ENCODE measurements at regions not wholly inside any gene's neighbourhood (a gene's known extent, or its start where the extent isn't known, plus 50 kb on each side); places are given as distances from the start of the nearest gene placed in this dataset.
"Not testable (repeated sequence)": the region's sequence is repeated elsewhere in the genome, so short reads cannot be mapped to it uniquely, and the experiment has no call there.

DNA sequence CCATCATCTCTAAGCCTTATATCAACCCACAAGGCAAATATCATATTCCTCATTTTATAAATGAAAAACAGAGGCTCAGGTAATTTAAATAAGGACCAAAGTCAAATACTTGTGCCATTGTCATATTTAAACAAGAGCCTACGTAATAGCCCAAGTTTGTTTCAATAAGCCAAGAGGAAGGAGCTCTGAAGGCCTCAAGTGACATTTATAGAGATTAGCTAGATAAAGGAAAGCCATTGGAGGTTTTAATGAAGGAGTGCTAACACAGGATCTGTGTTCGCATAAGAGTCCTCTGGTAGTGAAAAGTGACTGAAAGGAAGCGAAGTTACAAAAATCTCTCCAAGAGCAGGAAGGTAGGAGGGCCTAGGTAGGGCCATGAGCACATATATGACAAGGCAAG lies 384.9 kb upstream of the NOCT start:
- H3K4me3 ChIP-seq (ENCODE audit: control insufficient read depth, low read depth, low read length), result no peak overlapping the region
- DNase-seq (ENCODE audit: low read depth), result no peak
- TF ChIP-seq, protein P1, sequence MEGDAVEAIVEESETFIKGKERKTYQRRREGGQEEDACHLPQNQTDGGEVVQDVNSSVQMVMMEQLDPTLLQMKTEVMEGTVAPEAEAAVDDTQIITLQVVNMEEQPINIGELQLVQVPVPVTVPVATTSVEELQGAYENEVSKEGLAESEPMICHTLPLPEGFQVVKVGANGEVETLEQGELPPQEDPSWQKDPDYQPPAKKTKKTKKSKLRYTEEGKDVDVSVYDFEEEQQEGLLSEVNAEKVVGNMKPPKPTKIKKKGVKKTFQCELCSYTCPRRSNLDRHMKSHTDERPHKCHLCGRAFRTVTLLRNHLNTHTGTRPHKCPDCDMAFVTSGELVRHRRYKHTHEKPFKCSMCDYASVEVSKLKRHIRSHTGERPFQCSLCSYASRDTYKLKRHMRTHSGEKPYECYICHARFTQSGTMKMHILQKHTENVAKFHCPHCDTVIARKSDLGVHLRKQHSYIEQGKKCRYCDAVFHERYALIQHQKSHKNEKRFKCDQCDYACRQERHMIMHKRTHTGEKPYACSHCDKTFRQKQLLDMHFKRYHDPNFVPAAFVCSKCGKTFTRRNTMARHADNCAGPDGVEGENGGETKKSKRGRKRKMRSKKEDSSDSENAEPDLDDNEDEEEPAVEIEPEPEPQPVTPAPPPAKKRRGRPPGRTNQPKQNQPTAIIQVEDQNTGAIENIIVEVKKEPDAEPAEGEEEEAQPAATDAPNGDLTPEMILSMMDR (conservative IDR thresholded peaks at IDR 0.05; ENCODE audit: control insufficient read depth, insufficient read depth, low read depth, low read length), result no peak

- no peak for DNase-seq (ENCODE audit: low read depth)
- no peak overlapping the region for H3K4me3 ChIP-seq (ENCODE audit: control insufficient read depth, low read depth, low read length)
- TF ChIP-seq, protein P1 (conservative IDR thresholded peaks at IDR 0.05; ENCODE audit: control insufficient read depth, insufficient read depth, low read depth, low read length), result no peak
Measured at GRCh38 chr4:138629669-138630068, 385.9 kb upstream of the NOCT start.

- H3K4me3 ChIP-seq (ENCODE audit: control insufficient read depth, low read depth, low read length), result no peak overlapping the region
- peak; percentile 58 for DNase-seq (ENCODE audit: low read depth)
- TF ChIP-seq, protein P1 (conservative IDR thresholded peaks at IDR 0.05; ENCODE audit: control insufficient read depth, insufficient read depth, low read depth, low read length), result no peak
Measured at GRCh38 chr4:138627096-138627495, 384.9 kb upstream of the SLC7A11 start.

DNA sequence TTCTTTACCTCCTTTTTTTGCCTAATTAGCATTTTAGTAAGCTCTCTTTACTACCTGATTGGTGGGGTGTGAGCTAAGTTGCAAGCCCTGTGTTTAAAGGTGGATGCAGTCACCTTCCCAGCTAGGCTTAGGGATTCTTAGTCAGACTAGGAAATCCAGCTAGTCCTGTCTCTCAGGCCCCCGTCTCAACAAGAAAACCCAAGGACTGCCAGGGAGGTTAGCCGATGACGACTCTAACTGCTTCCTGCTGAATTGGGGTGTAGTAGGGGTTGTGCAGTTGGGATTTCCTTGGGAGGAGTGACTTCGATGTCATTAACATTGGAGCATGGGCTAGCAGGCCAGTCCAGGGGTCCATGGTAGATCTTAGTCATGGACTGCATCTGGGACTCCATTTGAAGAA lies 380.2 kb upstream of the SLC7A11 start:
- H3K4me3 ChIP-seq (ENCODE audit: control insufficient read depth, low read depth, low read length); DNase-seq (ENCODE audit: low read depth): not testable (repeated sequence)

- H3K4me3 ChIP-seq (ENCODE audit: control insufficient read depth, low read depth, low read length), result no peak overlapping the region
- DNase-seq (ENCODE audit: low read depth), result peak; percentile 25
- TF ChIP-seq, protein P1 (conservative IDR thresholded peaks at IDR 0.05; ENCODE audit: control insufficient read depth, insufficient read depth, low read depth, low read length), result no peak
Measured at GRCh38 chr4:138616775-138617174, 374.6 kb upstream of the SLC7A11 start.

DNA sequence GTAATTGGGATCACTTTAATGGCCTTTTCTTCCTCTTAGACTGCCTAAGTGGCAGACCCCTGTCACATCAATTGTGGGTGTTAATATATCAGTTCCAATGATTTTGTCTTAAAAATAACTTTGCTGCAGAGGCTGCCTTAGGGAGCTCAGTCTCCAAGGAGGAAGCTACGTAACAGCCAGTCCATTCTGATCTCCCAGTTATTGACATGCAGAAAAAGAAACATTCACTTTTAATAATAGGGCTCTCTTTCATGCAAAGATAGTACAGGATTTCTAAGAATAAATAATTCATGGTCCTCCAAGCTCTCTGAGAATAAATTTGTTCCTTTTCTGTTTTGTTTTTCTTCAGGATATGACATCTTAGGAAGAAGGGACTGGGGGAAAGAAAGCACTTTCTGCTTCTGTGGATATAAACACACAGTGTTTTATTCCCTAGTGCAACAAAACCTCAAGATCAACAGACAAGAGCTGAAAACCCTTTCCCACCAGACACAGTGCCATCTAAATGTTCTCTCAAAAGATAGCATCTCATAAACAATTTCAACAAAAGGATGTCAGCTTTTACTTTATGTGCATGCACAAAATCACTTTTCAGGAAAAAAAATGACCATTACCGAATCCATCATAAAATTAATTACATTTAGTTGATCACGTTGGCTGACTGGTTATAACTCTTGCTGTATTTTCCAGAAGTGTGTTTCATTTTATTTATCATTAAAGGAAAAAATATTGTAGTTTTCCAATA lies 372.4 kb upstream of the SLC7A11 start:
- TF ChIP-seq, protein P1 (conservative IDR thresholded peaks at IDR 0.05; ENCODE audit: control insufficient read depth, insufficient read depth, low read depth, low read length), result no peak
- H3K4me3 ChIP-seq (ENCODE audit: control insufficient read depth, low read depth, low read length), result no peak overlapping the region
- DNase-seq (ENCODE audit: low read depth), result no peak

DNA sequence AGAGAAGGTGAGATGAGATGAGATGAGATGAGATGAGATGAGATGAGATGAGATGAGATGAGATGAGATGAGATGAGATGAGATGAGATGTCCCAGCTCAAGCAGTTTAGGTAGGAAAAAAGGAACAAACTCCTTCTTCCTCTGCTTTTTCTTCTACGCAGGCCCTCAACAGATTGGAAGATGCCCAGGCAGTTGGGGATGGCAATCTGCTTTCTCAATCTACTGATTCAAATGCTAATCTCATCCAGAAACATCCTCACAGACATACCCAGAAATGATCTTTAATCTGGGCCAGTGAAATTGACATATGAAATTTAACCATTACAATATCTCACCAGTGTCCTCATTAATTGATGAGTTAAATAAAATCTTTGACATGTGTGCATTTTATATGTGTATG lies 370.3 kb upstream of the SLC7A11 start:
- no peak for DNase-seq (ENCODE audit: low read depth)
- TF ChIP-seq, protein P1 (conservative IDR thresholded peaks at IDR 0.05; ENCODE audit: control insufficient read depth, insufficient read depth, low read depth, low read length), result no peak
- no peak overlapping the region for H3K4me3 ChIP-seq (ENCODE audit: control insufficient read depth, low read depth, low read length)

Measured in fibroblast of mammary gland (primary cell).